ENCODE measurements at regions not wholly inside any gene's neighbourhood (a gene's known extent, or its start where the extent isn't known, plus 50 kb on each side); places are given as distances from the start of the nearest gene placed in this dataset.

GRCh38 chr14:37851054-37851453 lies 255.6 kb downstream of the TTC6 start:
- DNase-seq (ENCODE audit: low read depth in 2 of 2) = no peak
- no peak overlapping the region for H3K4me3 ChIP-seq (replicated peaks in 1 of 2; ENCODE audit: low read depth in 2 of 2, low read length in 2 of 2)
- TF ChIP-seq CTCF (IDR thresholded peaks at IDR 0.05; ENCODE audit: low read depth, low read length) = no peak

- DNase-seq (ENCODE audit: low read depth in 2 of 2) = no peak
- TF ChIP-seq CTCF (IDR thresholded peaks at IDR 0.05; ENCODE audit: low read depth, low read length) = no peak
Observed at GRCh38 chr14:37855871-37856270, 260.4 kb downstream of the TTC6 start.

GRCh38 chr14:37857774-37858266 lies 262.4 kb downstream of the TTC6 start:
- no peak overlapping the region for H3K4me3 ChIP-seq (replicated peaks in 1 of 2; ENCODE audit: low read depth in 2 of 2, low read length in 2 of 2)
- TF ChIP-seq CTCF (IDR thresholded peaks at IDR 0.05; ENCODE audit: low read depth, low read length) = no peak
- no peak for DNase-seq (ENCODE audit: low read depth in 2 of 2)

More at GRCh38 chr14:37855871-37856270, 260.4 kb downstream of the TTC6 start:
- H3K4me3 ChIP-seq (replicated peaks in 1 of 2; ENCODE audit: low read depth in 2 of 2, low read length in 2 of 2) = no peak overlapping the region

- DNase-seq (ENCODE audit: low read depth in 2 of 2) = no peak
Observed at GRCh38 chr14:37858733-37859132, 263.3 kb downstream of the TTC6 start.

GRCh38 chr14:37859177-37859576 lies 263.7 kb downstream of the TTC6 start:
- TF ChIP-seq CTCF (IDR thresholded peaks at IDR 0.05; ENCODE audit: low read depth, low read length) = no peak
- no peak for DNase-seq (ENCODE audit: low read depth in 2 of 2)
- no peak overlapping the region for H3K4me3 ChIP-seq (replicated peaks in 1 of 2; ENCODE audit: low read depth in 2 of 2, low read length in 2 of 2)

More at GRCh38 chr14:37858733-37859132, 263.3 kb downstream of the TTC6 start:
- no peak overlapping the region for H3K4me3 ChIP-seq (replicated peaks in 1 of 2; ENCODE audit: low read depth in 2 of 2, low read length in 2 of 2)
- no peak for TF ChIP-seq CTCF (IDR thresholded peaks at IDR 0.05; ENCODE audit: low read depth, low read length)

- TF ChIP-seq CTCF (IDR thresholded peaks at IDR 0.05; ENCODE audit: low read depth, low read length) = no peak
- DNase-seq (ENCODE audit: low read depth in 2 of 2) = no peak
- H3K4me3 ChIP-seq (replicated peaks in 1 of 2; ENCODE audit: low read depth in 2 of 2, low read length in 2 of 2) = no peak overlapping the region
Observed at GRCh38 chr14:37862263-37862662, 266.8 kb downstream of the TTC6 start.

GRCh38 chr14:37864128-37864527 lies 268.7 kb downstream of the TTC6 start:
- no peak for DNase-seq (ENCODE audit: low read depth in 2 of 2)
- H3K4me3 ChIP-seq (replicated peaks in 1 of 2; ENCODE audit: low read depth in 2 of 2, low read length in 2 of 2) = no peak overlapping the region
- no peak for TF ChIP-seq CTCF (IDR thresholded peaks at IDR 0.05; ENCODE audit: low read depth, low read length)
